Progenitor cell of endocrine pancreas (in vitro differentiated cells): ENCODE measurements at regions not wholly inside any gene's neighbourhood (a gene's known extent, or its start where the extent isn't known, plus 50 kb on each side); places are given as distances from the start of the nearest gene placed in this dataset.

Experiments
- DNase-seq: peaks from one replicate; pipeline ENCODE4 v3.0.0; 2021; ENCODE audit warnings: low spot score; ENCODE audit not compliant: unreplicated experiment
- H3K27ac Mint-ChIP-seq: 2 replicates; pipeline ENCODE4 v1.8.0; 2021; ENCODE audit warnings: mild to moderate bottlenecking, moderate library complexity, mixed read lengths
- H3K27me3 Mint-ChIP-seq: 2 replicates; pipeline ENCODE4 v1.8.0; 2021; ENCODE audit warnings: mixed read lengths
- H3K36me3 Mint-ChIP-seq: 2 replicates; pipeline ENCODE4 v1.8.0; 2022; ENCODE audit warnings: mixed read lengths; ENCODE audit not compliant: insufficient read depth
- H3K4me1 Mint-ChIP-seq: 2 replicates; pipeline ENCODE4 v1.8.0; 2021; ENCODE audit warnings: low read depth, mixed read lengths
- H3K4me3 Mint-ChIP-seq: 2 replicates; pipeline ENCODE4 v1.8.0; 2021; ENCODE audit warnings: low read depth, mild to moderate bottlenecking, moderate library complexity, mixed read lengths
- H3K9me3 Mint-ChIP-seq: 2 replicates; pipeline ENCODE4 v1.8.0; 2021; ENCODE audit warnings: low read depth, mixed read lengths
- CTCF ChIP-seq: fragments of 200-600 bp; sonication (generic); IDR thresholded peaks from one replicate; pipeline ENCODE4 v1.5.0; 2021; ENCODE audit warnings: antibody characterized with exemption, mild to moderate bottlenecking; ENCODE audit not compliant: unreplicated experiment

- no peak overlapping the region for H3K27ac Mint-ChIP-seq
- no peak for TF ChIP-seq CTCF
- no peak for DNase-seq
- no peaks in the 10 kb centered on the region for H3K36me3 Mint-ChIP-seq
- no peak overlapping the region for H3K4me3 Mint-ChIP-seq
- no peaks in the 10 kb centered on the region for H3K4me1 Mint-ChIP-seq
- H3K27me3 Mint-ChIP-seq: no peaks in the 10 kb centered on the region
- no peaks in the 10 kb centered on the region for H3K9me3 Mint-ChIP-seq
Observed at GRCh38 chr13:33434676-33435075, 149.1 kb upstream of the STARD13 start.

- no peak for DNase-seq
- TF ChIP-seq CTCF: no peak
- no peaks in the 10 kb centered on the region for H3K4me1 Mint-ChIP-seq
- H3K27ac Mint-ChIP-seq: no peak overlapping the region
- no peak overlapping the region for H3K4me3 Mint-ChIP-seq
- no peaks in the 10 kb centered on the region for H3K27me3 Mint-ChIP-seq
- no peaks in the 10 kb centered on the region for H3K36me3 Mint-ChIP-seq
- H3K9me3 Mint-ChIP-seq: no peaks in the 10 kb centered on the region
Observed at GRCh38 chr13:33435207-33435606, 149.7 kb upstream of the STARD13 start.

GRCh38 chr13:33438918-33439317 is 153.4 kb upstream of the STARD13 start:
- no peak overlapping the region for H3K27ac Mint-ChIP-seq
- no peaks in the 10 kb centered on the region for H3K9me3 Mint-ChIP-seq

GRCh38 chr13:33441015-33441414 is 155.5 kb upstream of the STARD13 start:
- no peaks in the 10 kb centered on the region for H3K9me3 Mint-ChIP-seq
- peak; percentile 41 for TF ChIP-seq CTCF
- H3K4me1 Mint-ChIP-seq: peaks cover 12% of the 10 kb centered on the region
- DNase-seq: no peak
- H3K27ac Mint-ChIP-seq: no peak overlapping the region
- H3K36me3 Mint-ChIP-seq: no peaks in the 10 kb centered on the region
- no peaks in the 10 kb centered on the region for H3K27me3 Mint-ChIP-seq
- H3K4me3 Mint-ChIP-seq: no peak overlapping the region

More at GRCh38 chr13:33438918-33439317, 153.4 kb upstream of the STARD13 start:
- DNase-seq: no peak
- Mint-ChIP-seq H3K27me3 (no peaks in the 10 kb centered on the region), H3K4me1 (peaks cover 2% of the 10 kb centered on the region), H3K36me3 (no peaks in the 10 kb centered on the region), H3K4me3 (no peak overlapping the region)
- no peak for TF ChIP-seq CTCF

GRCh38 chr13:33445024-33445423 is 159.5 kb upstream of the STARD13 start:
- no peak for TF ChIP-seq CTCF
- DNase-seq: no peak
- H3K36me3 Mint-ChIP-seq: no peaks in the 10 kb centered on the region
- H3K27ac Mint-ChIP-seq: no peak overlapping the region
- no peak overlapping the region for H3K4me3 Mint-ChIP-seq
- H3K27me3 Mint-ChIP-seq: no peaks in the 10 kb centered on the region
- peaks cover 15% of the 10 kb centered on the region for H3K4me1 Mint-ChIP-seq
- H3K9me3 Mint-ChIP-seq: peaks cover 7% of the 10 kb centered on the region
